ENCODE measurements at regions not wholly inside any gene's neighbourhood (a gene's known extent, or its start where the extent isn't known, plus 50 kb on each side); places are given as distances from the start of the nearest gene placed in this dataset.

GRCh38 chr5:124089578-124089977 is 577.6 kb downstream of the CSNK1G3 start:
- DNase-seq: no peak

GRCh38 chr5:124088289-124089032 is 576.5 kb downstream of the CSNK1G3 start:
- no peak for DNase-seq

GRCh38 chr5:124087752-124088151 is 575.8 kb downstream of the CSNK1G3 start:
- no peak for DNase-seq

- DNase-seq: no peak
Measured at GRCh38 chr5:124080256-124080655, 568.3 kb downstream of the CSNK1G3 start.

- no peak for DNase-seq
Measured at GRCh38 chr5:124079062-124079461, 567.1 kb downstream of the CSNK1G3 start.

GRCh38 chr5:124074500-124074899 is 562.5 kb downstream of the CSNK1G3 start:
- no peak for DNase-seq

- DNase-seq: no peak
Measured at GRCh38 chr5:124072570-124072969, 560.6 kb downstream of the CSNK1G3 start.

GRCh38 chr5:124071039-124071438 is 559.1 kb downstream of the CSNK1G3 start:
- no peak for DNase-seq

- no peak for DNase-seq
Measured at GRCh38 chr5:124065508-124065907, 553.5 kb downstream of the CSNK1G3 start.

GRCh38 chr5:124064956-124065355 is 553.0 kb downstream of the CSNK1G3 start:
- DNase-seq: no peak

GRCh38 chr5:124061663-124062062 is 549.7 kb downstream of the CSNK1G3 start:
- no peak for DNase-seq

- no peak for DNase-seq
Measured at GRCh38 chr5:124061068-124061430, 549.1 kb downstream of the CSNK1G3 start.

- no peak for DNase-seq
Measured at GRCh38 chr5:124060413-124061067, 548.6 kb downstream of the CSNK1G3 start.

GRCh38 chr5:124060011-124060410 is 548.0 kb downstream of the CSNK1G3 start:
- DNase-seq: no peak

GRCh38 chr5:124059200-124059599 is 547.2 kb downstream of the CSNK1G3 start:
- no peak for DNase-seq

GRCh38 chr5:124057724-124058231 is 545.8 kb downstream of the CSNK1G3 start:
- DNase-seq: no peak

- no peak for DNase-seq
Measured at GRCh38 chr5:124056991-124057723, 545.2 kb downstream of the CSNK1G3 start.

- no peak for DNase-seq
Measured at GRCh38 chr5:124056326-124056990, 544.5 kb downstream of the CSNK1G3 start.

GRCh38 chr5:124055751-124056150 is 543.8 kb downstream of the CSNK1G3 start:
- no peak for DNase-seq

- DNase-seq: no peak
Measured at GRCh38 chr5:124054564-124054963, 542.6 kb downstream of the CSNK1G3 start.

GRCh38 chr5:124053340-124053739 is 541.4 kb downstream of the CSNK1G3 start:
- DNase-seq: no peak

GRCh38 chr5:124052201-124052600 is 540.2 kb downstream of the CSNK1G3 start:
- no peak for DNase-seq

- no peak for DNase-seq
Measured at GRCh38 chr5:124050120-124050770, 538.3 kb downstream of the CSNK1G3 start.

Measured in stimulated activated CD4-positive, alpha-beta T cell treated with anti-CD3 and anti-CD28 coated beads, Interleukin-4, amount 100 ng/mL, for 1 hour (primary cell).